Activated T-cell treated with anti-CD3 and anti-CD28 coated beads, Interleukin-2, amount 50 U/mL, for 72 hours (primary cell): ENCODE measurements at regions not wholly inside any gene's neighbourhood (a gene's known extent, or its start where the extent isn't known, plus 50 kb on each side); places are given as distances from the start of the nearest gene placed in this dataset.

Experiments
- ATAC-seq, 2 donors: fragments of 150-1000 bp; cut with Tn5 transposase; replicated peaks in 1 of 2; 2 replicates each; pipeline ENCODE4 v1.10.0; 2021; ENCODE audit warnings: moderate library complexity in 2 of 2, mild to moderate bottlenecking in 1 of 2
- DNase-seq, 2 donors: peaks; one replicate each; pipeline ENCODE4 v3.0.0; 2021 to 2022; ENCODE audit warnings: mixed read lengths in 1 of 2
- H3K27ac Mint-ChIP-seq: one replicate; pipeline ENCODE4 v1.8.0; 2022; ENCODE audit warnings: mild to moderate bottlenecking, moderate library complexity, mixed read lengths
- H3K27me3 Mint-ChIP-seq: one replicate; pipeline ENCODE4 v1.8.0; 2022; ENCODE audit warnings: low read depth, mixed read lengths
- H3K36me3 Mint-ChIP-seq, 2 donors: one replicate each; pipeline ENCODE4 v1.8.0; 2022; ENCODE audit warnings: mixed read lengths in 2 of 2, mild to moderate bottlenecking in 1 of 2; ENCODE audit not compliant: insufficient read depth in 2 of 2
- H3K4me1 Mint-ChIP-seq: one replicate; pipeline ENCODE4 v1.8.0; 2022; ENCODE audit warnings: low read depth, mixed read lengths
- H3K4me3 Mint-ChIP-seq, 2 donors: one replicate each; pipeline ENCODE4 v1.8.0; 2022; ENCODE audit warnings: mild to moderate bottlenecking in 2 of 2, mixed read lengths in 2 of 2, moderate library complexity in 2 of 2
- H3K9me3 Mint-ChIP-seq, 2 donors: one replicate each; pipeline ENCODE4 v1.8.0; 2022; ENCODE audit warnings: mixed read lengths in 2 of 2

GRCh38 chr11:119789766-119790407, 60.9 kb upstream of the NECTIN1 start:
- H3K4me1 Mint-ChIP-seq = no peaks in the 10 kb centered on the region
- H3K27ac Mint-ChIP-seq = no peak overlapping the region
- no peak overlapping the region for H3K4me3 Mint-ChIP-seq
- H3K36me3 Mint-ChIP-seq = no peaks in the 10 kb centered on the region
- H3K9me3 Mint-ChIP-seq = no peaks in the 10 kb centered on the region
- no peak for DNase-seq
- H3K27me3 Mint-ChIP-seq = peaks cover 12% of the 10 kb centered on the region
- no peak for ATAC-seq

- Mint-ChIP-seq H3K27me3 (peaks cover 12% of the 10 kb centered on the region), H3K4me3 (no peak overlapping the region), H3K9me3 (no peaks in the 10 kb centered on the region), H3K36me3 (no peaks in the 10 kb centered on the region), H3K4me1 (no peaks in the 10 kb centered on the region), H3K27ac (no peak overlapping the region)
- ATAC-seq = no peak
- no peak for DNase-seq
Observed at GRCh38 chr11:119788911-119789560, 60.0 kb upstream of the NECTIN1 start.

- Mint-ChIP-seq H3K36me3 (no peaks in the 10 kb centered on the region), H3K4me1 (no peaks in the 10 kb centered on the region), H3K27ac (no peak overlapping the region), H3K4me3 (no peak overlapping the region), H3K27me3 (peaks cover 7% of the 10 kb centered on the region), H3K9me3 (no peaks in the 10 kb centered on the region)
- DNase-seq = no peak
- no peak for ATAC-seq
Observed at GRCh38 chr11:119788096-119788883, 59.3 kb upstream of the NECTIN1 start.

GRCh38 chr11:119787074-119787461, 58.1 kb upstream of the NECTIN1 start:
- Mint-ChIP-seq H3K36me3 (no peaks in the 10 kb centered on the region), H3K27me3 (peaks cover 15% of the 10 kb centered on the region), H3K4me3 (no peak overlapping the region), H3K9me3 (no peaks in the 10 kb centered on the region), H3K4me1 (no peaks in the 10 kb centered on the region), H3K27ac (no peak overlapping the region)
- no peak for ATAC-seq
- no peak for DNase-seq

- Mint-ChIP-seq H3K4me3 (no peak overlapping the region), H3K4me1 (no peaks in the 10 kb centered on the region), H3K36me3 (no peaks in the 10 kb centered on the region), H3K27me3 (peaks cover 19% of the 10 kb centered on the region), H3K9me3 (no peaks in the 10 kb centered on the region), H3K27ac (no peak overlapping the region)
- ATAC-seq = no peak
- no peak for DNase-seq
Observed at GRCh38 chr11:119786431-119787073, 57.6 kb upstream of the NECTIN1 start.

GRCh38 chr11:119785131-119785530, 56.1 kb upstream of the NECTIN1 start:
- Mint-ChIP-seq H3K36me3 (no peaks in the 10 kb centered on the region), H3K27me3 (peaks cover 13% of the 10 kb centered on the region), H3K4me3 (no peak overlapping the region), H3K27ac (no peak overlapping the region), H3K4me1 (no peaks in the 10 kb centered on the region), H3K9me3 (no peaks in the 10 kb centered on the region)
- DNase-seq (no peak), ATAC-seq (no peak)

- DNase-seq (no peak), ATAC-seq (no peak)
- H3K4me3 Mint-ChIP-seq = no peak overlapping the region
- no peaks in the 10 kb centered on the region for H3K36me3 Mint-ChIP-seq
- H3K27me3 Mint-ChIP-seq = peaks cover 13% of the 10 kb centered on the region
- H3K9me3 Mint-ChIP-seq = no peaks in the 10 kb centered on the region
- no peak overlapping the region for H3K27ac Mint-ChIP-seq
- H3K4me1 Mint-ChIP-seq = no peaks in the 10 kb centered on the region
Observed at GRCh38 chr11:119784421-119784820, 55.4 kb upstream of the NECTIN1 start.

GRCh38 chr11:119783466-119784400, 54.7 kb upstream of the NECTIN1 start:
- no peak for ATAC-seq
- no peak for DNase-seq
- Mint-ChIP-seq H3K36me3 (no peaks in the 10 kb centered on the region), H3K27me3 (peaks cover 13% of the 10 kb centered on the region), H3K27ac (no peak overlapping the region), H3K4me3 (no peak overlapping the region), H3K9me3 (no peaks in the 10 kb centered on the region), H3K4me1 (no peaks in the 10 kb centered on the region)

- no peak overlapping the region for H3K27ac Mint-ChIP-seq
- ATAC-seq = no peak
Observed at GRCh38 chr11:119782739-119783072, 53.7 kb upstream of the NECTIN1 start.

GRCh38 chr11:119782006-119782738, 53.2 kb upstream of the NECTIN1 start:
- Mint-ChIP-seq H3K4me3 (no peak overlapping the region), H3K27ac (no peak overlapping the region), H3K36me3 (no peaks in the 10 kb centered on the region), H3K27me3 (peaks cover 13% of the 10 kb centered on the region), H3K9me3 (no peaks in the 10 kb centered on the region), H3K4me1 (no peaks in the 10 kb centered on the region)
- no peak for DNase-seq
- ATAC-seq = no peak

More at GRCh38 chr11:119782739-119783072, 53.7 kb upstream of the NECTIN1 start:
- no peak for DNase-seq
- Mint-ChIP-seq H3K36me3 (no peaks in the 10 kb centered on the region), H3K4me1 (no peaks in the 10 kb centered on the region), H3K4me3 (no peak overlapping the region), H3K9me3 (no peaks in the 10 kb centered on the region), H3K27me3 (peaks cover 13% of the 10 kb centered on the region)

GRCh38 chr11:119780222-119780953, 51.4 kb upstream of the NECTIN1 start:
- no peak for DNase-seq
- Mint-ChIP-seq H3K9me3 (no peaks in the 10 kb centered on the region), H3K27ac (no peak overlapping the region), H3K27me3 (peaks cover 22% of the 10 kb centered on the region), H3K4me1 (no peaks in the 10 kb centered on the region), H3K36me3 (no peaks in the 10 kb centered on the region), H3K4me3 (no peak overlapping the region)
- ATAC-seq = no peak
